Medulla oblongata (tissue), 1 donor: ENCODE measurements at regions not wholly inside any gene's neighbourhood (a gene's known extent, or its start where the extent isn't known, plus 50 kb on each side); places are given as distances from the start of the nearest gene placed in this dataset.

Experiments used
- DNase-seq: peaks from one replicate; pipeline ENCODE4 v3.0.0-alpha.2; 2015; ENCODE audit errors: extremely low spot score

- no peak for DNase-seq
These were observed 185.0 kb upstream of the BTG1 start for GRCh38 chr12:92330654-92331053.

DNA sequence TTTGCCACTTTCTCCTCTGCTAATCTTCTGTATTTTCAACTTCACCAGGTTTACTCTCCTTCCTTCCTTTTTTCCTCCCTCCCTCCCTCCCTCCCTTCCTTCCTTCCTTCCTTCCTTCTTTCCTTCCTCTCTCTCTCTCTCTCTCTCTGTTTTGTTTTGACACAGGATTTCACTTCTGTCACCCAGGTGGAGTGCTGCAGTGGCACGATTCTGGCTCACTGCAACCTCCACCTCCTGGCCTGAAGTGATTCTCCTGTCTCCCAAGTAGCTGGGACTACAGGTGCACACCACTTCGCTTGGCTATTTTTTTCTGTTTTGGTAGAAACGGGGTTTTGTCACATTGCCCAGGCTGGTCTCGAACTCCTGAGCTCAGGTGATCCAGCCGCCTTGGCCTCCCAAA, 181.2 kb upstream of the BTG1 start:
- no peak for DNase-seq

DNA sequence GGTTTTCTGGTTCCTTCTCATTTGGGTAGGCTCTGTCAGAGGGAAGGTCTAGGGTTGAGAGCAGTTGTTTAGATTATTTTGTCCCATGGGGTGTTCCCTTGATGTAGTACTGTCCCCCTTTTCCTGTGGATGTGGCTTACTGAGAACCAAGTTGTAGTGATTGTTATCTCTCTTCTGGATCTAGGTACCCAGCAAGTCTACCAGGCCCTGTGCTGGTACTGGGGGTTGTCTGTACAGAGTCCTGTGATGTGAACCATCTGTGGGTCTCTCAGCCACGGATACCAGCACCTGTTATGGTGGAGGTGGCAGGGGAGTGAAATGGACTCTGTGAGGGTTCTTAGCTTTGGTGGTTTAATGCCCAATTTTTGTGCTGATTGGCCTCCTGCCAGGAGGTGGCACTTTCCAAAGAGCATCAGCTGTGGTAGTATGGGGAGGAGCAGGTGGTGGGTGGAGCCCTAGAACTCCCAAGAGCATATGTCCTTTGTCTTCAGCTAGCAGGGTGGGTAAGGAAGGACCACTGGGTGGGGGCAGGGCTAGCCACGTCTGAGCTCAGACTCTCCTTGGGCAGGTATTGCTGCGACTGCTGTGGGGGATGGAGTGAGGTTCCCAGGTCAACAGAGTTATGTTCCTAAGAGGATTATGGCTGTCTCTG, 179.3 kb upstream of the BTG1 start:
- DNase-seq = no peak

- DNase-seq = no peak
These were observed 166.9 kb upstream of the BTG1 start for GRCh38 chr12:92312463-92312964.

DNA sequence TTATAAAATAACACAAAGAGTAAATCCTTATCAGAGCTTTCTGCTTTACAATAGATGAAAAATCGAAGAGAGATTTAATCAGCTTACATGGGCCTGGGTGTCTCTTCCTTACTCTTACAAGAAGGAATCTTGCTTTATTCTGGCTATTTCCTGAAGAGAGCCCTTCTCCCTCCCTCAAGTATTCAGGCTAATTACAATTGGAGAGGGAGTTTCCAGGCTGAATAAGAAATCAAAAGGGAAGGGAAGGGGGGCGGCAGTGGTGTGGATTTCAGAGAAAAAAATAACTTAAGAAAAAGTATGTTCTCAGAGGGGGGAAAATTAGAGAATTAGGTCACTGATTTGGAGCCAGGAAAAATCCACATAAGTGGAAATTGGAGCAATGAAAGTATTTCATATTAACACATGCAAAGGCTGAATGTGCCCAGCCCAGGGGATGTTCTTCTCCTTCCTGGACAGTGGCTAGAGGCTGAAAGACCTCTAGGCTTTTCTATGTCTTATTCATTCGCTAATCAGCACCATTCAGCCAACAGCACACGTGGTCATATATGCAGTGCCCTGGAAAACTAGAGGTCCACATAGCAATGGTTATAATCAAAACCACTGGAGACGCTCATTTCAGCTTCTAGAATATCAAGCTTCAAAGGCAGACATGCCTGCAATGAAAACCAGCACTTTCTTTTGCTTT, 158.9 kb upstream of the BTG1 start:
- no peak for DNase-seq

- no peak for DNase-seq
These were observed 156.6 kb upstream of the BTG1 start for GRCh38 chr12:92302041-92302829.

- no peak for DNase-seq
These were observed 155.7 kb upstream of the BTG1 start for GRCh38 chr12:92301356-92301755.

DNA sequence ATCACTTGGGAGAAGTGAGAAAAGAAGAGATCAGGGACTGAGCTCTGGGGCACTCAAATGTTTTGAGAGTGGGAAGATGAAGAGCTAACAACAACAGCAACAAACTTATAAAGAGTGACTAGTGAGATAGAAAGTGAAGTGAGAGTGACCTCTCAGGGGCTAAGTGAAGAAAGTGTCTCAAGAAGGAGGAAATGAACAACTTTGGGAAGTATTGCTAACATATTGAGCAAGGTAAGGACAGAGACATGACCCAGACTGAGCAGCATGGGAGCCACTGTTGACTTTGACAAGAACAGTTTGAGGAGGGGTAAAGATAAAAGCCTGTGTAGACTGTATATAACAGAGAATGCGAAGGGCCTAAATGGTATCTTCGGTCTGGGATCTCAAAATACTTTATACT, 155.1 kb upstream of the BTG1 start:
- peak; percentile 19 for DNase-seq

GRCh38 chr12:92299744-92300143, 154.1 kb upstream of the BTG1 start:
- DNase-seq = no peak

DNA sequence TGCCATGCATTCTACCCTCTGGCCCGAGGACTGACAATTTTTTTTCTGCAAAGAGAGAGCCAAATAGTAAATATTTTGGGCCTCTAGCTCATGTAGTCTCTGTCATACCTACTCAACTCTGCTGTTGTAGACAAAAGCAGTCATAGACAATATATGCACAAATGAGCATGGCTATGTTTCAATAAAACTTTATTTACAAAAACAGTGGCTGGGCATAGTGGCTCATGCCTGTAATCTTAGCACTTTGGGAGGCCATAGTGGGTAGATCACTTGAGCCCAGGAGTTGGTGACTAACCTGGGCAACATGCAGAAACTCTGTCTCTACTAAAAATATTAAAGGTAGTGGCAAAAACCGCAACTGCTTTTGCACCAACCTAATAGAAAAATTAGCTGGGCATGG, 153.7 kb upstream of the BTG1 start:
- DNase-seq = no peak

- no peak for DNase-seq
These were observed 152.5 kb upstream of the BTG1 start for GRCh38 chr12:92297932-92298696.

DNA sequence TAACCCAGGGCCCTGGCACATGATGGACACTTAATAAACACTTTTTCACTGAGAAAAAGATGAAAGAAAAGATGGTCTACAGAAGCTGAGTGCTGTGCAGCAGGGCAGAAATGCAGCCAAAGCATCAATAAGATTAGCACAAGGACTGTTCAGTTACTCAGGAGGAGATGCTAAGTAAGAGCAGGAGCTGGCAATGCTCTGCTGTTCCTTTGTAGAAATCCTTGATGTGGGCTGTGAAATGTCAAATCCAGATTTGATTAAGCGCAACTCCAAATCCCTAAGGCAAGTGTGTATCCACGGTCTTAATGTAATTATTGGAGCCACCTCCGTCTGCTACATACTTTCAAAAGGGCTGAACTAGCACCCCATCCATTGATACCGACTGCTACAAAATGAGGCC, 151.8 kb upstream of the BTG1 start:
- no peak for DNase-seq

- no peak for DNase-seq
These were observed 149.9 kb upstream of the BTG1 start for GRCh38 chr12:92295523-92295922.

DNA sequence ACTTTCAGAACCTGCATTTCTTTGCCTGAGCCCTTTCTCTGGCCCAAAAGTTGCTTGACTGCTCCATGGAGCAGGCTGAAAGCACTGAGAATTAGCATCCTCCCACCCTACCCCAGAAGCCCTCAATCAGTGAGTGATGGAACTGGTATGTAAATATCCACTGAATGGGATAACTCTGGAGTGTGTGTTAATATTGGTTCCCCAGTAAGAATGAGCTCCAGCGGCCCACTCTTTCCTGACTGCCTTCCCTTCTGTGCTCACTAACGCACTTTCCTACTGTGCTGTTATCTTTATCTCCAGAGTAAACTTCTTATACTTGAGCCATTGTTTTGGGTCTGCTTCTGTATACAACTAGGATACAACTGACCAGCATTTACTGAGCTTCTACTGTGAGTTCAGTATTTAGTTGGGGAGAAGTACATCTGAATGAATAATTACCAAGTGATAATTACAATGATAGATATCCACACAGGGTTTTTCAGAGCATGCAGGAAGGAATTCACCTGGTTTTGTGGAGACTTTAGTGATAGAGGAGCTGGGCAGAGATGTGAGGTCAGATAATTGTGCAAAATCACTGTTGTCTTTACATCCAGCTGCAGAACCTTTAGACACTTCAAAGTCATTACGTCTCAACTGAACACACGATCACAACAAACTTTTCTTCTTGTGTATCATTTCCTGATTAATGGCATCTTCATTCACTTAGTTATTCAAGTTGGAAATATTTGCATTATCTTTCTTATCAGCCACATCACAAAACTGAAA, 149.2 kb upstream of the BTG1 start:
- DNase-seq = no peak

- no peak for DNase-seq
These were observed 146.4 kb upstream of the BTG1 start for GRCh38 chr12:92292016-92292415.

- DNase-seq = no peak
These were observed 145.2 kb upstream of the BTG1 start for GRCh38 chr12:92290886-92291285.

- no peak for DNase-seq
These were observed 144.7 kb upstream of the BTG1 start for GRCh38 chr12:92290350-92290695.

DNA sequence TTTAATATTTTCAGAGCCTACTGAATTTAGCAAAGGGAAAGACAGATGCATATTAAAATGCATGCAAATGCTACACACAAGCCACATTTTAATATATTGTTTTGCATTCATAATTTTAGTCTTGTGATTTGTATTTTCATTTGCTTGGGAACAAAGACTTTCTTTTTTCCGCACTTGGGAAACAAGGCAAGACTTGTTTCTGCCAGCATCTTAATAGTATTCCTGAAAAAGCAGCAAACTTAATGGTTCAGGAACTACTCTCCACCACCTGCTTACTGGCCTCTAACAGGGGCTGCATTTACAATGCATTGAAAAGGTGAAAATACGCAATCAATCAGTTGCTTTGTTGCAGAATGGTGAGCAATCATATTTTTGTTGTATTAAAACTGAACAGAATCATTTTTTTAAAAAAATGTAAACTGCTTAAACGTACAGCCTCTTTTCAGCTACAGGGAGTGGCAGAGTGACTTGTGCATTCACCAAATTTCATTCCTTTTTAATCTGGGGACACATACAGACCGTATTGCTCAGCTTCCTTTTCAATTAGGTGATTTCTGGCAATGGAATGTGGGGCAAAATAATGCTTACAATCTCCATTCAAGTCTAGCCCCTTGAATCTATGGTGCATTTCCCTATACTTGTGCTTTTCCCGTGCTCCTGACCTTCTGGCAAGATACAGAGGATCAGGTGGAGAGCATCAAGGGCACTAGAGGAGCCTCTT, 144.1 kb upstream of the BTG1 start:
- DNase-seq = peak; percentile 18

DNA sequence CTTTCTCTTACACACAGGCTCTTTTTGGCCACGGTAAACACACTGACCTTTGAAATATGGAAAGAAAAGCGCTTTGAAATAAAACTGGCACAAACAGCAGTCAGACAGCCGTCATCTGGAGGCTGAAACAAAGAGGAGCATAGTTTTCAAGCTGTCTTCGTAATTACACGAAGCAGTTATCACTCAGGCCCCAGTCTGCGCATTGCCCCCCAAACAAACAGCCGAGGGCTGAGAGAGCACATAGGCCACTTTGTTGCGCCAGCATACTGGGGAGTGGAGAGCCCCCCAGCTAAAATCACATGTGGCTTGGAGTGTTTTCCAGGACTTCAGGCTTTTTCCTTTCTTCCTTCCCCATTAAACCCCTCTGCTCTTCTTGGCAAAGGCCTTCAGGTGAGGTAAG, 142.9 kb upstream of the BTG1 start:
- DNase-seq = peak; percentile 76

- DNase-seq = no peak
These were observed 132.8 kb upstream of the BTG1 start for GRCh38 chr12:92278378-92278828.

DNA sequence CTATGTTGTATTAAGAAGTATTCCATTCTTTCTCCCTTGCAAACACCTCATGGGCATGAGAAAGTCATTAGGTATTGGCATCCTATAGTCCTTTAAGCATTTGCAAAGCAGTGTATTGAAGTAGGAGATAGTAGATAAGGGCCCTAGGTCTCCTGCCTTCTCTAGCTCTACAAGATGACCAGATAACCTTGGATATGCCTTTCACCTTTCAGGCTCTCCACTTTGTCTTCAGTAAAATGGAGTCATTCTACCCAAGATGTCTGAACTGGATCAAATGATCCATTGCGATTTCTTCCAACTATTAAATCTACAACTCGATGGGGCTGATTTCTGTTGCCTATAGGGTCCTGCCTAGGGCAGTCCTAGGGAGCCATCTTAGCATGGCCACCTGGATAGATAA, 132.1 kb upstream of the BTG1 start:
- no peak for DNase-seq
